Loucy (cell line): ENCODE measurements at regions not wholly inside any gene's neighbourhood (a gene's known extent, or its start where the extent isn't known, plus 50 kb on each side); places are given as distances from the start of the nearest gene placed in this dataset.

Experiments
- H2AFZ ChIP-seq: fragments of 200-600 bp; sonication (generic); 2 replicates; pipeline ENCODE4 v1.6.0; 2016; ENCODE audit warnings: antibody characterized with exemption, mild to moderate bottlenecking, low read length, moderate library complexity
- H3F3A ChIP-seq: fragments of 200-600 bp; 2 replicates; pipeline ENCODE4 v1.6.0; 2016; ENCODE audit warnings: antibody characterized with exemption, low read depth, mild to moderate bottlenecking
- H3K27me3 ChIP-seq: fragments of 200-600 bp; sonication (generic); 2 replicates; pipeline ENCODE4 v1.6.1; 2014; ENCODE audit warnings: low read length, mild to moderate bottlenecking; ENCODE audit not compliant: insufficient read depth, poor library complexity, severe bottlenecking
- H3K36me3 ChIP-seq: fragments of 200-600 bp; sonication (generic); 2 replicates; pipeline ENCODE4 v1.6.1; 2016; ENCODE audit warnings: low read length; ENCODE audit not compliant: insufficient read depth
- H3K4me1 ChIP-seq: fragments of 200-600 bp; sonication (generic); 2 replicates; pipeline ENCODE4 v1.5.1; 2014; ENCODE audit warnings: low read length, mild to moderate bottlenecking; ENCODE audit not compliant: insufficient read depth, poor library complexity, severe bottlenecking
- H3K4me2 ChIP-seq: fragments of 200-600 bp; sonication (generic); 2 replicates; pipeline ENCODE4 v1.6.0; 2014; ENCODE audit warnings: antibody characterized with exemption, low read length, low read depth, mild to moderate bottlenecking; ENCODE audit not compliant: poor library complexity, severe bottlenecking
- H3K4me3 ChIP-seq: fragments of 200-600 bp; sonication (generic); 2 replicates; pipeline ENCODE4 v1.5.1; 2014; ENCODE audit warnings: low read length, mild to moderate bottlenecking, mixed read lengths; ENCODE audit not compliant: poor library complexity, severe bottlenecking
- H3K79me2 ChIP-seq: fragments of 200-600 bp; sonication (generic); 2 replicates; pipeline ENCODE4 v1.6.1; 2014; ENCODE audit warnings: low read length; ENCODE audit not compliant: insufficient read depth
- H3K9ac ChIP-seq: fragments of 200-600 bp; sonication (generic); 2 replicates; pipeline ENCODE4 v1.6.0; 2014; ENCODE audit warnings: mild to moderate bottlenecking, low read depth, low read length, moderate library complexity; ENCODE audit not compliant: poor library complexity, severe bottlenecking
- H3K9me2 ChIP-seq: fragments of 200-600 bp; sonication (generic); replicated peaks from 2 replicates; pipeline ENCODE4 v1.6.1; 2016; ENCODE audit warnings: low read depth, low read length, mixed read lengths
- H3K9me3 ChIP-seq: fragments of 200-600 bp; sonication (generic); 2 replicates; pipeline ENCODE4 v1.6.1; 2014; ENCODE audit warnings: mild to moderate bottlenecking, antibody characterized with exemption, low read length, low read depth; ENCODE audit not compliant: insufficient read depth
- H4K20me1 ChIP-seq: fragments of 200-600 bp; sonication (generic); 2 replicates; pipeline ENCODE4 v1.6.0; 2014; ENCODE audit warnings: antibody characterized with exemption, low read length, mild to moderate bottlenecking; ENCODE audit not compliant: insufficient read depth, poor library complexity, severe bottlenecking
- CTCF ChIP-seq: fragments of 200-600 bp; sonication (generic); conservative IDR thresholded peaks from 2 replicates; pipeline ENCODE4 v1.5.1; 2014; ENCODE audit warnings: mild to moderate bottlenecking, antibody characterized with exemption, low read length
- EZH2phosphoT487 ChIP-seq: fragments of 200-600 bp; IDR thresholded peaks from 2 replicates; pipeline ENCODE4 v1.6.1; 2018; ENCODE audit warnings: antibody characterized with exemption, mild to moderate bottlenecking, moderate library complexity, borderline replicate concordance

GRCh38 chr17:69677130-69677529, 262.6 kb downstream of the MAP2K6 start:
- Histone ChIP-seq H3K4me3 (no peak overlapping the region), H3K36me3 (no peaks in the 10 kb centered on the region), H3K27me3 (no peaks in the 10 kb centered on the region), H3K9ac (no peak overlapping the region), H3K4me1 (no peaks in the 10 kb centered on the region), H3F3A (no peaks in the 10 kb centered on the region), H2AFZ (no peak overlapping the region), H3K9me3 (no peaks in the 10 kb centered on the region), H3K79me2 (no peaks in the 10 kb centered on the region), H4K20me1 (no peaks in the 10 kb centered on the region), H3K4me2 (no peak overlapping the region), H3K9me2 (no peaks in the 10 kb centered on the region)
- no peak for TF ChIP-seq EZH2phosphoT487
- no peak for TF ChIP-seq CTCF

- no peaks in the 10 kb centered on the region for H3K27me3 ChIP-seq
- TF ChIP-seq EZH2phosphoT487, result no peak
- TF ChIP-seq CTCF, result no peak
- no peaks in the 10 kb centered on the region for H3F3A ChIP-seq
- no peak overlapping the region for H2AFZ ChIP-seq
- no peaks in the 10 kb centered on the region for H4K20me1 ChIP-seq
- no peaks in the 10 kb centered on the region for H3K36me3 ChIP-seq
- no peaks in the 10 kb centered on the region for H3K79me2 ChIP-seq
- H3K9ac ChIP-seq, result no peak overlapping the region
- H3K4me3 ChIP-seq, result no peak overlapping the region
- no peaks in the 10 kb centered on the region for H3K9me3 ChIP-seq
- H3K9me2 ChIP-seq, result no peaks in the 10 kb centered on the region
- no peak overlapping the region for H3K4me2 ChIP-seq
- no peaks in the 10 kb centered on the region for H3K4me1 ChIP-seq
Observed at GRCh38 chr17:69678206-69678605, 263.7 kb downstream of the MAP2K6 start.

DNA sequence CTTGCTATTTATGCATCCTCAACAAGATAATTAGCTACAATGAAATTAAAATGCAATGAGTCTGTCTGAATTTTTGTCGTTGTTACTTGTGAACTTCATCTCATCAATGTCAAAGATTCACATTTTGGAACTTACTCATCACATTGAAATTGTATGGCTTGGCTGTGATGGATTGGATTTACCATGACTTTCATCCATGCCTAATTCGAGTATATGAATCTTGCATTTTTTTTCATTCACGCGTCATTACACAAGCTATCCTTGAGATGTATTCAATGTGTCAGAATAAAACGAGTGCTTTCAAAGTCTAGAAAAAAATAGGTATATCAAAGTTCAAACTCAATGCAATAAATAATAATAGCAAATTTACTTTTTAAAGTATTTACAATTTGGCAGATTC, 265.3 kb downstream of the MAP2K6 start:
- Histone ChIP-seq H3K27me3 (no peaks in the 10 kb centered on the region), H3K79me2 (no peaks in the 10 kb centered on the region), H3K4me2 (no peak overlapping the region), H3K9me3 (no peaks in the 10 kb centered on the region), H3K36me3 (no peaks in the 10 kb centered on the region), H3F3A (no peaks in the 10 kb centered on the region), H3K4me1 (no peaks in the 10 kb centered on the region), H4K20me1 (no peaks in the 10 kb centered on the region), H3K9ac (no peak overlapping the region), H3K4me3 (no peak overlapping the region), H3K9me2 (no peaks in the 10 kb centered on the region), H2AFZ (no peak overlapping the region)
- TF ChIP-seq CTCF (no peak), EZH2phosphoT487 (no peak)
